BLaER1 treated with 17β-estradiol and CSF1 and Interleukin-3, amounts not matched to agents 10 nM and 100 nM (cell line): ENCODE measurements at regions not wholly inside any gene's neighbourhood (a gene's known extent, or its start where the extent isn't known, plus 50 kb on each side); places are given as distances from the start of the nearest gene placed in this dataset.

Source experiments
- H3K27ac ChIP-seq, 11 experiments: shearing (Covaris generic); formaldehyde crosslinking; 2 replicates each; pipeline ENCODE4 v1.8.1; 2022
- H3K27me3 ChIP-seq, 11 experiments: shearing (Covaris generic); formaldehyde crosslinking; 2 replicates each; pipeline ENCODE4 v1.8.1; 2022
- H3K36me3 ChIP-seq, 11 experiments: shearing (Covaris generic); formaldehyde crosslinking; 2 replicates each; pipeline ENCODE4 v1.8.1; 2022
- H3K4me1 ChIP-seq, 10 experiments: shearing (Covaris generic); formaldehyde crosslinking; 2 replicates each; pipeline ENCODE4 v1.8.1; 2022
- H3K4me2 ChIP-seq, 11 experiments: shearing (Covaris generic); formaldehyde crosslinking; 2 replicates each; pipeline ENCODE4 v1.8.1; 2022
- H3K4me3 ChIP-seq, 10 experiments: shearing (Covaris generic); formaldehyde crosslinking; 2 replicates each; pipeline ENCODE4 v1.8.1; 2022
- H3K9ac ChIP-seq, 11 experiments: shearing (Covaris generic); formaldehyde crosslinking; 2 replicates each; pipeline ENCODE4 v1.8.1; 2022
- H3K9me3 ChIP-seq, 11 experiments: shearing (Covaris generic); formaldehyde crosslinking; replicated peaks in 1 of 11; 2 replicates each; pipeline ENCODE4 v1.8.1; 2022
- H4K20me1 ChIP-seq, 11 experiments: shearing (Covaris generic); formaldehyde crosslinking; 2 replicates each; pipeline ENCODE4 v1.8.1; 2022
- Cebpa-rat ChIP-seq, 11 experiments: shearing (Covaris generic); IDR thresholded peaks; 2 replicates each; pipeline ENCODE4 v1.8.1; 2022

- H3K4me2 ChIP-seq, result no peak overlapping the region
These were observed 111.9 kb downstream of the OSR1 start for GRCh38 chr2:19246496-19246895.

GRCh38 chr2:19244460-19245363 lies 113.7 kb downstream of the OSR1 start:
- Histone ChIP-seq H3K4me2 (no peak overlapping the region), H3K36me3 (no peaks in the 10 kb centered on the region), H3K9me3 (no peaks in the 10 kb centered on the region), H3K4me3 (no peak overlapping the region), H3K4me1 (no peaks in the 10 kb centered on the region), H3K27ac (no peak overlapping the region), H3K9ac (no peak overlapping the region), H3K27me3 (no peaks in the 10 kb centered on the region), H4K20me1 (no peaks in the 10 kb centered on the region)
- TF ChIP-seq Cebpa-rat (IDR thresholded peaks at IDR 0.05), result no peak

More at GRCh38 chr2:19246496-19246895, 111.9 kb downstream of the OSR1 start:
- Histone ChIP-seq H3K9ac (no peak overlapping the region), H3K4me3 (no peak overlapping the region), H3K4me1 (no peaks in the 10 kb centered on the region), H3K27ac (no peak overlapping the region), H3K36me3 (no peaks in the 10 kb centered on the region), H4K20me1 (no peaks in the 10 kb centered on the region), H3K27me3 (no peaks in the 10 kb centered on the region), H3K9me3 (no peaks in the 10 kb centered on the region)
- no peak for TF ChIP-seq Cebpa-rat (IDR thresholded peaks at IDR 0.05)

- H3K4me2 ChIP-seq, result no peak overlapping the region
- H3K36me3 ChIP-seq, result no peaks in the 10 kb centered on the region
- H4K20me1 ChIP-seq, result no peaks in the 10 kb centered on the region
These were observed 119.9 kb downstream of the OSR1 start for GRCh38 chr2:19238440-19239060.

GRCh38 chr2:19235308-19235707 lies 123.1 kb downstream of the OSR1 start:
- 0 out of 22 replicates have a peak, but pooled peaks of 1 of the 11 experiments have one; percentile 28 for TF ChIP-seq Cebpa-rat (IDR thresholded peaks at IDR 0.05)
- no peak overlapping the region for H3K4me2 ChIP-seq
- H3K36me3 ChIP-seq, result no peaks in the 10 kb centered on the region
- H3K4me3 ChIP-seq, result no peak overlapping the region
- H3K27me3 ChIP-seq, result no peaks in the 10 kb centered on the region
- H3K27ac ChIP-seq, result no peak overlapping the region
- no peaks in the 10 kb centered on the region for H4K20me1 ChIP-seq
- peaks cover 0 to 10% (median 0%) of the 10 kb centered on the region in 10 experiments; a peak in 5 of 20 replicates for H3K4me1 ChIP-seq
- no peak overlapping the region for H3K9ac ChIP-seq
- no peaks in the 10 kb centered on the region for H3K9me3 ChIP-seq

More at GRCh38 chr2:19238440-19239060, 119.9 kb downstream of the OSR1 start:
- H3K27me3 ChIP-seq, result no peaks in the 10 kb centered on the region
- TF ChIP-seq Cebpa-rat (IDR thresholded peaks at IDR 0.05), result no peak
- H3K9me3 ChIP-seq, result no peaks in the 10 kb centered on the region
- H3K9ac ChIP-seq, result no peak overlapping the region
- peaks cover 0 to 10% (median 0%) of the 10 kb centered on the region in 10 experiments; a peak in 5 of 20 replicates for H3K4me1 ChIP-seq
- H3K27ac ChIP-seq, result no peak overlapping the region
- no peak overlapping the region for H3K4me3 ChIP-seq

GRCh38 chr2:19232312-19232711 lies 126.1 kb downstream of the OSR1 start:
- H3K9me3 ChIP-seq, result no peaks in the 10 kb centered on the region
- no peak overlapping the region for H3K4me2 ChIP-seq
- H4K20me1 ChIP-seq, result no peaks in the 10 kb centered on the region
- peaks cover 0 to 10% (median 0%) of the 10 kb centered on the region in 10 experiments; a peak in 5 of 20 replicates for H3K4me1 ChIP-seq
- no peak overlapping the region for H3K9ac ChIP-seq
- H3K27me3 ChIP-seq, result no peaks in the 10 kb centered on the region
- TF ChIP-seq Cebpa-rat (IDR thresholded peaks at IDR 0.05), result no peak
- no peak overlapping the region for H3K4me3 ChIP-seq
- no peaks in the 10 kb centered on the region for H3K36me3 ChIP-seq
- H3K27ac ChIP-seq, result no peak overlapping the region

GRCh38 chr2:19231625-19232024 lies 126.8 kb downstream of the OSR1 start:
- no peak overlapping the region for H3K4me2 ChIP-seq

GRCh38 chr2:19230626-19231025 lies 127.8 kb downstream of the OSR1 start:
- Histone ChIP-seq H3K27me3 (no peaks in the 10 kb centered on the region), H3K4me3 (no peak overlapping the region), H3K4me1 (peaks cover 0 to 10% (median 0%) of the 10 kb centered on the region in 10 experiments; a peak in 5 of 20 replicates), H3K27ac (no peak overlapping the region), H3K9me3 (no peaks in the 10 kb centered on the region), H3K4me2 (no peak overlapping the region), H3K9ac (no peak overlapping the region), H4K20me1 (no peaks in the 10 kb centered on the region), H3K36me3 (no peaks in the 10 kb centered on the region)
- no peak for TF ChIP-seq Cebpa-rat (IDR thresholded peaks at IDR 0.05)

More at GRCh38 chr2:19231625-19232024, 126.8 kb downstream of the OSR1 start:
- Histone ChIP-seq H3K27me3 (no peaks in the 10 kb centered on the region), H3K27ac (no peak overlapping the region), H3K9me3 (no peaks in the 10 kb centered on the region), H3K36me3 (no peaks in the 10 kb centered on the region), H3K4me1 (peaks cover 0 to 10% (median 0%) of the 10 kb centered on the region in 10 experiments; a peak in 5 of 20 replicates), H3K9ac (no peak overlapping the region), H3K4me3 (no peak overlapping the region), H4K20me1 (no peaks in the 10 kb centered on the region)
- no peak for TF ChIP-seq Cebpa-rat (IDR thresholded peaks at IDR 0.05)

GRCh38 chr2:19228715-19229114 lies 129.7 kb downstream of the OSR1 start:
- 0 out of 20 replicates have a peak, but pooled peaks cover 0 to under 1% (median 0%) of the 10 kb centered on the region in 10 experiments for H3K4me1 ChIP-seq
- no peaks in the 10 kb centered on the region for H4K20me1 ChIP-seq
- no peaks in the 10 kb centered on the region for H3K9me3 ChIP-seq
- no peaks in the 10 kb centered on the region for H3K36me3 ChIP-seq
- no peak overlapping the region for H3K9ac ChIP-seq
- H3K4me3 ChIP-seq, result no peak overlapping the region
- no peaks in the 10 kb centered on the region for H3K27me3 ChIP-seq
- no peak for TF ChIP-seq Cebpa-rat (IDR thresholded peaks at IDR 0.05)
- H3K4me2 ChIP-seq, result no peak overlapping the region
- no peak overlapping the region for H3K27ac ChIP-seq

GRCh38 chr2:19228181-19228593 lies 130.2 kb downstream of the OSR1 start:
- H3K9ac ChIP-seq, result no peak overlapping the region
- TF ChIP-seq Cebpa-rat (IDR thresholded peaks at IDR 0.05), result no peak
- no peaks in the 10 kb centered on the region for H4K20me1 ChIP-seq
- H3K27ac ChIP-seq, result no peak overlapping the region
- no peak overlapping the region for H3K4me2 ChIP-seq
- H3K4me1 ChIP-seq, result no peaks in the 10 kb centered on the region
- no peaks in the 10 kb centered on the region for H3K27me3 ChIP-seq
- no peaks in the 10 kb centered on the region for H3K9me3 ChIP-seq
- no peak overlapping the region for H3K4me3 ChIP-seq
- no peaks in the 10 kb centered on the region for H3K36me3 ChIP-seq
